Hepatocyte (in vitro differentiated cells): ENCODE measurements at regions not wholly inside any gene's neighbourhood (a gene's known extent, or its start where the extent isn't known, plus 50 kb on each side); places are given as distances from the start of the nearest gene placed in this dataset.

Source experiments
- EZH2 ChIP-seq: fragments of 200-600 bp; sonication (generic); IDR thresholded peaks from 2 replicates; pipeline ENCODE4 v1.6.1; 2016; ENCODE audit warnings: antibody characterized with exemption, mild to moderate bottlenecking, borderline replicate concordance
- EZH2phosphoT487 ChIP-seq: fragments of 200-600 bp; sonication (generic); IDR thresholded peaks from one replicate; pipeline ENCODE4 v1.6.1; 2018; ENCODE audit warnings: antibody characterized with exemption, mild to moderate bottlenecking, low read depth, moderate library complexity; ENCODE audit not compliant: unreplicated experiment, severe bottlenecking
- TF ChIP-seq, protein P1 (sequence below): fragments of 200-600 bp; sonication (generic); IDR thresholded peaks from 2 replicates; pipeline ENCODE4 v1.5.1; 2016; ENCODE audit warnings: antibody characterized with exemption, mild to moderate bottlenecking; ENCODE audit not compliant: poor library complexity

GRCh38 chr15:95664450-95664849, 666.0 kb upstream of the NR2F2 start:
- TF ChIP-seq, protein P1, sequence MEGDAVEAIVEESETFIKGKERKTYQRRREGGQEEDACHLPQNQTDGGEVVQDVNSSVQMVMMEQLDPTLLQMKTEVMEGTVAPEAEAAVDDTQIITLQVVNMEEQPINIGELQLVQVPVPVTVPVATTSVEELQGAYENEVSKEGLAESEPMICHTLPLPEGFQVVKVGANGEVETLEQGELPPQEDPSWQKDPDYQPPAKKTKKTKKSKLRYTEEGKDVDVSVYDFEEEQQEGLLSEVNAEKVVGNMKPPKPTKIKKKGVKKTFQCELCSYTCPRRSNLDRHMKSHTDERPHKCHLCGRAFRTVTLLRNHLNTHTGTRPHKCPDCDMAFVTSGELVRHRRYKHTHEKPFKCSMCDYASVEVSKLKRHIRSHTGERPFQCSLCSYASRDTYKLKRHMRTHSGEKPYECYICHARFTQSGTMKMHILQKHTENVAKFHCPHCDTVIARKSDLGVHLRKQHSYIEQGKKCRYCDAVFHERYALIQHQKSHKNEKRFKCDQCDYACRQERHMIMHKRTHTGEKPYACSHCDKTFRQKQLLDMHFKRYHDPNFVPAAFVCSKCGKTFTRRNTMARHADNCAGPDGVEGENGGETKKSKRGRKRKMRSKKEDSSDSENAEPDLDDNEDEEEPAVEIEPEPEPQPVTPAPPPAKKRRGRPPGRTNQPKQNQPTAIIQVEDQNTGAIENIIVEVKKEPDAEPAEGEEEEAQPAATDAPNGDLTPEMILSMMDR: no peak
- TF ChIP-seq EZH2phosphoT487 (no peak), EZH2 (no peak)
